Tibial artery (tissue), 4 donors: ENCODE measurements at regions not wholly inside any gene's neighbourhood (a gene's known extent, or its start where the extent isn't known, plus 50 kb on each side); places are given as distances from the start of the nearest gene placed in this dataset.

ENCODE experiments used
- DNase-seq, 2 donors: peaks; one replicate each; pipeline ENCODE4 v3.0.0-alpha.2; 2019
- H3K27ac ChIP-seq, 2 donors: fragments of 200-600 bp; sonication (generic) in 1 of 2; 1 replicate in 1 of 2; 2 replicates in 1 of 2; pipeline ENCODE4 v1.5.1; 2018 to 2019; ENCODE audit warnings: mild to moderate bottlenecking in 1 of 2
- H3K27me3 ChIP-seq, 2 donors: fragments of 200-600 bp; sonication (generic) in 1 of 2; one replicate each; pipeline versions ENCODE4 v1.5.1 to v1.6.0; 2016 to 2019
- H3K36me3 ChIP-seq, 3 donors: fragments of 200-600 bp; sonication (generic) in 2 of 3; one replicate each; pipeline ENCODE4 v1.5.1; 2016 to 2019; ENCODE audit warnings: mild to moderate bottlenecking in 2 of 3
- H3K4me1 ChIP-seq, 4 donors: fragments of 200-600 bp; sonication (generic) in 2 of 4; 1 replicate in 3 of 4; 2 replicates in 1 of 4; pipeline ENCODE4 v1.5.1; 2016 to 2019
- H3K4me3 ChIP-seq, 2 donors: fragments of 200-600 bp; sonication (generic) in 1 of 2; 1 replicate in 1 of 2; 2 replicates in 1 of 2; pipeline ENCODE4 v1.5.1; 2018 to 2019; ENCODE audit warnings: mild to moderate bottlenecking in 2 of 2
- H3K9me3 ChIP-seq, 3 donors: fragments of 200-600 bp; sonication (generic) in 1 of 3; one replicate each; pipeline ENCODE4 v1.5.1; 2016 to 2019
- intact Hi-C: fragments of 100-400 bp; cut with DNase I; formaldehyde crosslinking; loops from one replicate; pipeline ENCODE4 v1.15.0; 2023; ENCODE audit warnings: low total_unique reads
- TF ChIP-seq, protein P1 (sequence below), 2 experiments: fragments of 200-600 bp in 1 of 2; fragments of 450-650 bp in 1 of 2; IDR thresholded peaks; one replicate each; pipeline ENCODE4 v1.5.1; 2017 to 2019; ENCODE audit warnings: antibody characterized with exemption in 2 of 2, mild to moderate bottlenecking in 1 of 2, moderate library complexity in 1 of 2

DNA sequence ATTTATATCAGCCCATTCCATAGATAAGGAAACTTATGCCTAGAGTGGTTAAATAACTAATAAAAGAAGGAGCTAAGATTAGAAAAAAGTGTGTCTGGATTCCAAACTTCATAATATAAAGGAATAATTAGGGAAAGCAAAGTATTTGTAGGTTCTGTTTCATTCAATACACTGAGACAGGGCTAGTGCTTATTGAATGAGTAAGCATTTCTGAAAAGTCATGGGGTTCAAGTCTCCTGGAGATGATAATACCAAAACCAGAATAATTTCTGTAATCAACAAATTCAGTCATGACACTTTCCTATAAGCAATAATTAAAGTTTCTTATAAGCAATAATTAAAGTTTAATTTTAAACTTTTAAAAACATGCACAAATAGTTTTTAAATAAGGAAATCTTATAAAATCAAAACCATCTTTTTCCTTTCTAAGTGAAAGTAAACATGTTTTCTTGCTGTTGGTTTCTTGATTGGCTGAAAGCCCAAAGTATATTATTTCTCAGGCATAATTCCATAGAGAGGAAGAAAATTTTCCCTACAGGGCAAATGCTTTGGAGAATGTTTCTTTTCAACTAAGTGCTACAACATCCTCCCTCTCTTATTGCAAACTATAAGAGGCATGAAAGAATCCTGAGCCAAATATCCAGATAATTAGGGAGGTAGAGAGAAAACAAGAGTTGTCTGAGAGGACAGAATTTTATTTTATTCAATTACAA is 510.2 kb downstream of the PRELID2 start:
- intact Hi-C loops, result no loop called here
- TF ChIP-seq, protein P1, sequence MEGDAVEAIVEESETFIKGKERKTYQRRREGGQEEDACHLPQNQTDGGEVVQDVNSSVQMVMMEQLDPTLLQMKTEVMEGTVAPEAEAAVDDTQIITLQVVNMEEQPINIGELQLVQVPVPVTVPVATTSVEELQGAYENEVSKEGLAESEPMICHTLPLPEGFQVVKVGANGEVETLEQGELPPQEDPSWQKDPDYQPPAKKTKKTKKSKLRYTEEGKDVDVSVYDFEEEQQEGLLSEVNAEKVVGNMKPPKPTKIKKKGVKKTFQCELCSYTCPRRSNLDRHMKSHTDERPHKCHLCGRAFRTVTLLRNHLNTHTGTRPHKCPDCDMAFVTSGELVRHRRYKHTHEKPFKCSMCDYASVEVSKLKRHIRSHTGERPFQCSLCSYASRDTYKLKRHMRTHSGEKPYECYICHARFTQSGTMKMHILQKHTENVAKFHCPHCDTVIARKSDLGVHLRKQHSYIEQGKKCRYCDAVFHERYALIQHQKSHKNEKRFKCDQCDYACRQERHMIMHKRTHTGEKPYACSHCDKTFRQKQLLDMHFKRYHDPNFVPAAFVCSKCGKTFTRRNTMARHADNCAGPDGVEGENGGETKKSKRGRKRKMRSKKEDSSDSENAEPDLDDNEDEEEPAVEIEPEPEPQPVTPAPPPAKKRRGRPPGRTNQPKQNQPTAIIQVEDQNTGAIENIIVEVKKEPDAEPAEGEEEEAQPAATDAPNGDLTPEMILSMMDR (IDR thresholded peaks at IDR 0.05), result no peak
- H3K4me1 ChIP-seq, result peaks cover 0 to 42% (median 5%) of the 10 kb centered on the region in 4 donors
- no peaks in the 10 kb centered on the region for H3K27me3 ChIP-seq
- no peak for DNase-seq
- peak overlapping the region; percentile 27 to 54 for H3K27ac ChIP-seq
- H3K36me3 ChIP-seq, result no peaks in the 10 kb centered on the region
- peaks cover 0 to 10% (median 0%) of the 10 kb centered on the region in 3 donors for H3K9me3 ChIP-seq
- no peak overlapping the region for H3K4me3 ChIP-seq

DNA sequence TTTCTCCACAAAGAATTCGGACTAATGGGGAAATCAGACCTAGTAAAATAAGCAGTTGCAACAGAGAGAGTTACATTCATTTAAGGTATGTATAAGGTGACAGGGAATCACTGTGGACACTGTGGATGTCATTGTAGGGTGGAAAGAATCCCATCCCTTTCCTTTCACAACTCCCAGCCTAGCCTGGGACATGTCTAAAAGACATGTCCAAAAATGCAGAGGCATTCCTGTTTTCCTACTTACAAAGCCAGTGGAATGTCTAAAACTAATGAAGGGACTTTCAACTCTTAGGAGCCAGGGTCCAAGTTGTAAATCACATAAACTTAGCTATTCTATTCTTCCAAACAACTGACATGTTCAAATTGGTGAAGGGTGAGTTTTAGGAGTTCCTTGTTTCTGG is 511.0 kb downstream of the PRELID2 start:
- Histone ChIP-seq H3K27ac (peak overlapping the region in 1 of 2 donors; percentile 54), H3K4me1 (peaks cover 0 to 42% (median 5%) of the 10 kb centered on the region in 4 donors), H3K9me3 (peaks cover 0 to 2% (median 0%) of the 10 kb centered on the region in 3 donors), H3K36me3 (no peaks in the 10 kb centered on the region), H3K27me3 (no peaks in the 10 kb centered on the region), H3K4me3 (no peak overlapping the region)
- intact Hi-C loops, result no loop called here
- no peak for DNase-seq
- TF ChIP-seq, protein P1 (IDR thresholded peaks at IDR 0.05), result no peak

DNA sequence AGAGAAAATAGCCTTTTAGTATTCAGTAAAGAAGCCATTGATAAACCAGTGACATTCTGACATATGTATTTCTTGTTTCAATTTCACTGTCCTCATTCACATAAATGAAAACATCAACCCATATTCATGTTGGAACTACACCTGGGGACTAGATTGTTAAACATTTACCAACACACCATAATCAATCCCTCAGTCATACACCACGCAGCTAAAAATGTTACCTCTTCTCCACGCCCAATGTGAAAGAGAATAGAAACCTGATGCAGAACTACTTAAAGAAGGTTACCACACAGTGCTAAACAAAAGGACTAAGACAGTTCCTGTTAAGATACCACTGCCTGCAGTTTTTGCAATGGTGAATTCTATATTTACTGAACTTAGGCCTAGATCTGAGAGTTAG is 518.9 kb downstream of the PRELID2 start:
- Histone ChIP-seq H3K27me3 (no peaks in the 10 kb centered on the region), H3K27ac (no peak overlapping the region), H3K36me3 (no peaks in the 10 kb centered on the region), H3K4me3 (no peak overlapping the region), H3K9me3 (no peaks in the 10 kb centered on the region), H3K4me1 (no peaks in the 10 kb centered on the region)
- intact Hi-C loops, result no loop called here
- TF ChIP-seq, protein P1 (IDR thresholded peaks at IDR 0.05), result no peak
- DNase-seq, result no peak

DNA sequence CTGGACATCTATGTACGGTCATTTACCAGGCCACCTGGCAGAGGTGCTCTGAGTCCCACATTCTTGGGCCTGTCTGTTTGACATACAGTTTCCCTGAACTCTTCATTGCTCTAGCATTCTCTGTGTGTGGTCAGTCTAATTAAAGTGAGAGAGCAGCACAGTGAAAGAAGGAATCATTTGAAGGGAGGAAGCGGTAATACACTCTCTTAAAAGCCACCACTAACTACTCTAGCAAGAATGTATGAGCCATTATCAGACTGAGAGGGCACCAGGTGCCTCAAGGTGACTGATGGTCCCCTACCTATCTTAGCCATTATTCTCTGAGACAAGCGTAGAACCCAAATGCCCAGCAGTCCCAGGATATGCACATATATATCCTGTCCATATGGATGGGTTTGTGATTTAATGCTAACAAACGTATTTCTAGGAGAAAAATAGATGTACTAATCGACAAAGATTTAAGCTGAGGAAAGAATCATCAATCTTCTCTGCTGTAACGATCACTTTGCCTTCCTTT is 527.2 kb downstream of the PRELID2 start:
- Histone ChIP-seq H3K27ac (no peak overlapping the region), H3K27me3 (no peaks in the 10 kb centered on the region), H3K36me3 (no peaks in the 10 kb centered on the region), H3K4me3 (no peak overlapping the region), H3K9me3 (no peaks in the 10 kb centered on the region), H3K4me1 (no peaks in the 10 kb centered on the region)
- no peak for DNase-seq
- intact Hi-C loops, result no loop called here
- TF ChIP-seq, protein P1 (IDR thresholded peaks at IDR 0.05), result no peak

DNA sequence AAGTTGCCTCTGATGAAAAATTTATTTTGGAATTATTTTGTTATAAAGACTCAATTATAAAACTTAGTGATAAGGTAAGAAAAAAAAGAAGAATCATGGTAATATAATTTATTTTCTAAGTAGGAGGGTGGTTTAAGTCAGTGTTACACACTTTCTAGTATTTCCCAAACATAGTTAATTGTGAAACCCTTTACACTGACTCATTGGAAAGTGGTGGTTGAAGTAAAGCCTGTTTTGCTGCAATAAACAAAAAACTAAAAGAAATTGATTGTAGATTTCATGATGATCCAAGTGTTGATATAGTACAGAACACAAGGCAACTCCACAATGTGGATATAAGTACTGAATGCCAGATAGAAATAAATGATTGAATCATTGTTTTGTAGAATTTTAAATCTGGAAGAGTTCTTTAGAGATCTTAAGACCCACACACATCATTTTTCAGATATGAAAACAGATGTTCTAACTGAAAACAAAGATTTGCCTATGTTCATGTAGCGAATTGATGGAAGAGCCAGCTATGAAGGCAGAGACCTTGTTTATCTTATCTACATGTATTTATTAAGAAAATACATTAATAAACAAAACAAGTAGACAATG is 539.8 kb downstream of the PRELID2 start:
- H3K4me3 ChIP-seq, result no peak overlapping the region
- H3K27ac ChIP-seq, result no peak overlapping the region
- TF ChIP-seq, protein P1 (IDR thresholded peaks at IDR 0.05), result no peak
- H3K9me3 ChIP-seq, result no peaks in the 10 kb centered on the region
- H3K27me3 ChIP-seq, result no peaks in the 10 kb centered on the region
- H3K4me1 ChIP-seq, result no peaks in the 10 kb centered on the region
- intact Hi-C loops, result no loop called here
- DNase-seq, result no peak
- H3K36me3 ChIP-seq, result no peaks in the 10 kb centered on the region
